ENCODE measurements at regions not wholly inside any gene's neighbourhood (a gene's known extent, or its start where the extent isn't known, plus 50 kb on each side); places are given as distances from the start of the nearest gene placed in this dataset.

GRCh38 chr11:122304973-122305372 is 189.0 kb upstream of the BLID start:
- no peaks in the 10 kb centered on the region for H3K4me1 Mint-ChIP-seq (ENCODE audit: low read depth)
- no peaks in the 10 kb centered on the region for H3K9me3 Mint-ChIP-seq
- H3K27me3 Mint-ChIP-seq (ENCODE audit: insufficient read depth): no peaks in the 10 kb centered on the region
- no peak overlapping the region for H3K4me3 Mint-ChIP-seq
- no peak for DNase-seq (ENCODE audit: low spot score)
- intact Hi-C loops (cut with micrococcal nuclease): no loop called here
- no peaks in the 10 kb centered on the region for H3K36me3 Mint-ChIP-seq (ENCODE audit: low read depth)
- H3K27ac Mint-ChIP-seq: no peak overlapping the region

GRCh38 chr11:122304306-122304705 is 188.3 kb upstream of the BLID start:
- Mint-ChIP-seq H3K4me3 (no peak overlapping the region), H3K27ac (no peak overlapping the region), H3K36me3 (ENCODE audit: low read depth) (no peaks in the 10 kb centered on the region), H3K27me3 (ENCODE audit: insufficient read depth) (no peaks in the 10 kb centered on the region), H3K9me3 (peaks cover under 1% of the 10 kb centered on the region), H3K4me1 (ENCODE audit: low read depth) (no peaks in the 10 kb centered on the region)
- no peak for DNase-seq (ENCODE audit: low spot score)
- intact Hi-C loops (cut with micrococcal nuclease): no loop called here

- peaks cover 3% of the 10 kb centered on the region for H3K9me3 Mint-ChIP-seq
- no peaks in the 10 kb centered on the region for H3K4me1 Mint-ChIP-seq (ENCODE audit: low read depth)
- no peaks in the 10 kb centered on the region for H3K27me3 Mint-ChIP-seq (ENCODE audit: insufficient read depth)
- H3K4me3 Mint-ChIP-seq: no peak overlapping the region
- intact Hi-C loops (cut with micrococcal nuclease): no loop called here
- DNase-seq (ENCODE audit: low spot score): no peak
- no peak overlapping the region for H3K27ac Mint-ChIP-seq
- H3K36me3 Mint-ChIP-seq (ENCODE audit: low read depth): no peaks in the 10 kb centered on the region
These were observed 178.0 kb upstream of the BLID start for GRCh38 chr11:122294041-122294440.

GRCh38 chr11:122293296-122294023 is 177.4 kb upstream of the BLID start:
- H3K27me3 Mint-ChIP-seq (ENCODE audit: insufficient read depth): no peaks in the 10 kb centered on the region
- H3K4me1 Mint-ChIP-seq (ENCODE audit: low read depth): no peaks in the 10 kb centered on the region
- intact Hi-C loops (cut with micrococcal nuclease): no loop called here
- H3K9me3 Mint-ChIP-seq: peaks cover 3% of the 10 kb centered on the region
- H3K36me3 Mint-ChIP-seq (ENCODE audit: low read depth): no peaks in the 10 kb centered on the region
- no peak for DNase-seq (ENCODE audit: low spot score)
- no peak overlapping the region for H3K4me3 Mint-ChIP-seq
- H3K27ac Mint-ChIP-seq: no peak overlapping the region

GRCh38 chr11:122287401-122287800 is 171.4 kb upstream of the BLID start:
- intact Hi-C loops (cut with micrococcal nuclease): no loop called here
- H3K27me3 Mint-ChIP-seq (ENCODE audit: insufficient read depth): no peaks in the 10 kb centered on the region
- no peak overlapping the region for H3K27ac Mint-ChIP-seq
- no peaks in the 10 kb centered on the region for H3K36me3 Mint-ChIP-seq (ENCODE audit: low read depth)
- H3K4me3 Mint-ChIP-seq: no peak overlapping the region
- DNase-seq (ENCODE audit: low spot score): no peak
- no peaks in the 10 kb centered on the region for H3K9me3 Mint-ChIP-seq
- H3K4me1 Mint-ChIP-seq (ENCODE audit: low read depth): no peaks in the 10 kb centered on the region

GRCh38 chr11:122285070-122285988 is 169.3 kb upstream of the BLID start:
- intact Hi-C loops (cut with micrococcal nuclease): no loop called here
- H3K27ac Mint-ChIP-seq: no peak overlapping the region
- H3K27me3 Mint-ChIP-seq (ENCODE audit: insufficient read depth): no peaks in the 10 kb centered on the region
- H3K9me3 Mint-ChIP-seq: no peaks in the 10 kb centered on the region
- no peaks in the 10 kb centered on the region for H3K4me1 Mint-ChIP-seq (ENCODE audit: low read depth)
- DNase-seq (ENCODE audit: low spot score): no peak
- H3K36me3 Mint-ChIP-seq (ENCODE audit: low read depth): no peaks in the 10 kb centered on the region
- H3K4me3 Mint-ChIP-seq: no peak overlapping the region

- Mint-ChIP-seq H3K27me3 (ENCODE audit: insufficient read depth) (no peaks in the 10 kb centered on the region), H3K27ac (no peak overlapping the region), H3K9me3 (no peaks in the 10 kb centered on the region), H3K36me3 (ENCODE audit: low read depth) (no peaks in the 10 kb centered on the region), H3K4me3 (no peak overlapping the region), H3K4me1 (ENCODE audit: low read depth) (no peaks in the 10 kb centered on the region)
- intact Hi-C loops (cut with micrococcal nuclease): no loop called here
- DNase-seq (ENCODE audit: low spot score): no peak
These were observed 164.9 kb upstream of the BLID start for GRCh38 chr11:122280870-122281269.

GRCh38 chr11:122279194-122279593 is 163.2 kb upstream of the BLID start:
- H3K4me1 Mint-ChIP-seq (ENCODE audit: low read depth): no peaks in the 10 kb centered on the region
- H3K27me3 Mint-ChIP-seq (ENCODE audit: insufficient read depth): no peaks in the 10 kb centered on the region
- H3K4me3 Mint-ChIP-seq: no peak overlapping the region
- no peaks in the 10 kb centered on the region for H3K9me3 Mint-ChIP-seq
- intact Hi-C loops (cut with micrococcal nuclease): no loop called here
- no peak overlapping the region for H3K27ac Mint-ChIP-seq
- no peaks in the 10 kb centered on the region for H3K36me3 Mint-ChIP-seq (ENCODE audit: low read depth)
- no peak for DNase-seq (ENCODE audit: low spot score)

GRCh38 chr11:122277493-122277892 is 161.5 kb upstream of the BLID start:
- H3K27me3 Mint-ChIP-seq (ENCODE audit: insufficient read depth): no peaks in the 10 kb centered on the region
- no peak overlapping the region for H3K27ac Mint-ChIP-seq

GRCh38 chr11:122276221-122276620 is 160.2 kb upstream of the BLID start:
- no peak overlapping the region for H3K27ac Mint-ChIP-seq
- H3K4me3 Mint-ChIP-seq: no peak overlapping the region
- no peak for DNase-seq (ENCODE audit: low spot score)
- no peaks in the 10 kb centered on the region for H3K27me3 Mint-ChIP-seq (ENCODE audit: insufficient read depth)
- no peaks in the 10 kb centered on the region for H3K4me1 Mint-ChIP-seq (ENCODE audit: low read depth)
- no peaks in the 10 kb centered on the region for H3K9me3 Mint-ChIP-seq
- H3K36me3 Mint-ChIP-seq (ENCODE audit: low read depth): no peaks in the 10 kb centered on the region
- intact Hi-C loops (cut with micrococcal nuclease): no loop called here

More at GRCh38 chr11:122277493-122277892, 161.5 kb upstream of the BLID start:
- no peak for DNase-seq (ENCODE audit: low spot score)
- Mint-ChIP-seq H3K4me1 (ENCODE audit: low read depth) (no peaks in the 10 kb centered on the region), H3K9me3 (no peaks in the 10 kb centered on the region), H3K4me3 (no peak overlapping the region), H3K36me3 (ENCODE audit: low read depth) (no peaks in the 10 kb centered on the region)
- intact Hi-C loops (cut with micrococcal nuclease): no loop called here

- Mint-ChIP-seq H3K9me3 (no peaks in the 10 kb centered on the region), H3K27ac (no peak overlapping the region), H3K4me3 (no peak overlapping the region), H3K36me3 (ENCODE audit: low read depth) (no peaks in the 10 kb centered on the region), H3K27me3 (ENCODE audit: insufficient read depth) (no peaks in the 10 kb centered on the region), H3K4me1 (ENCODE audit: low read depth) (no peaks in the 10 kb centered on the region)
- DNase-seq (ENCODE audit: low spot score): no peak
- intact Hi-C loops (cut with micrococcal nuclease): no loop called here
These were observed 159.5 kb upstream of the BLID start for GRCh38 chr11:122275508-122275907.

- Mint-ChIP-seq H3K27me3 (ENCODE audit: insufficient read depth) (no peaks in the 10 kb centered on the region), H3K4me3 (no peak overlapping the region), H3K36me3 (ENCODE audit: low read depth) (no peaks in the 10 kb centered on the region), H3K27ac (no peak overlapping the region), H3K4me1 (ENCODE audit: low read depth) (no peaks in the 10 kb centered on the region), H3K9me3 (no peaks in the 10 kb centered on the region)
- intact Hi-C loops (cut with micrococcal nuclease): no loop called here
- no peak for DNase-seq (ENCODE audit: low spot score)
These were observed 157.6 kb upstream of the BLID start for GRCh38 chr11:122273476-122274191.

- Mint-ChIP-seq H3K36me3 (ENCODE audit: low read depth) (no peaks in the 10 kb centered on the region), H3K27ac (no peak overlapping the region), H3K4me1 (ENCODE audit: low read depth) (no peaks in the 10 kb centered on the region), H3K27me3 (ENCODE audit: insufficient read depth) (no peaks in the 10 kb centered on the region), H3K4me3 (no peak overlapping the region), H3K9me3 (no peaks in the 10 kb centered on the region)
- no peak for DNase-seq (ENCODE audit: low spot score)
- intact Hi-C loops (cut with micrococcal nuclease): no loop called here
These were observed 155.7 kb upstream of the BLID start for GRCh38 chr11:122271745-122272144.

All from activated T-helper 1 cell treated with anti-CD3 and anti-CD28 coated beads, Interleukin-12 subunit alpha, Interleukin-12 subunit beta, Interleukin-2, Interleukin-4 antibody, amounts not matched to agents 30 ng/mL and 10 ng/mL and 1 ng/mL, durations not matched to agents 14 hours and 24 hours and 36 hours (primary cell).